Left ventricle myocardium inferior (tissue), 1 donor: ENCODE measurements at regions not wholly inside any gene's neighbourhood (a gene's known extent, or its start where the extent isn't known, plus 50 kb on each side); places are given as distances from the start of the nearest gene placed in this dataset.
A peak's percentile ranks its signal among the peaks of the same experiment; 100 is the strongest.

Experiments used
- DNase-seq: peaks from one replicate; pipeline ENCODE4 v3.0.0-alpha.2; 2020
- H3K27ac ChIP-seq: fragments of 200-600 bp; replicated peaks from 2 replicates; pipeline ENCODE4 v1.8.0; 2021
- H3K27me3 ChIP-seq: fragments of 200-600 bp; 2 replicates; pipeline ENCODE4 v1.8.0; 2021; ENCODE audit warnings: low read depth
- H3K36me3 ChIP-seq: fragments of 200-600 bp; 2 replicates; pipeline ENCODE4 v1.8.0; 2021
- H3K4me1 ChIP-seq: fragments of 200-600 bp; 2 replicates; pipeline ENCODE4 v1.8.0; 2021
- H3K4me3 ChIP-seq: fragments of 200-600 bp; 2 replicates; pipeline ENCODE4 v1.8.0; 2021; ENCODE audit warnings: mild to moderate bottlenecking, moderate library complexity
- H3K9me3 ChIP-seq: fragments of 200-600 bp; replicated peaks from 2 replicates; pipeline ENCODE4 v1.8.0; 2021
- CTCF ChIP-seq: fragments of 200-600 bp; IDR thresholded peaks from 2 replicates; pipeline ENCODE4 v1.8.0; 2021; ENCODE audit warnings: antibody characterized with exemption, mild to moderate bottlenecking, borderline replicate concordance
- intact Hi-C: fragments of 100-400 bp; cut with micrococcal nuclease; formaldehyde crosslinking; loops from one replicate; pipeline ENCODE4 v1.11.0; 2022
- donor health status: DM: no; HTN: yes; CAD: no; lungs with severe emphysema.

- Histone ChIP-seq H3K27ac (no peak overlapping the region), H3K36me3 (no peaks in the 10 kb centered on the region), H3K4me3 (no peak overlapping the region), H3K4me1 (no peaks in the 10 kb centered on the region), H3K9me3 (no peaks in the 10 kb centered on the region), H3K27me3 (peaks cover 59% of the 10 kb centered on the region)
- no peak for TF ChIP-seq CTCF
- no peak for DNase-seq
- intact Hi-C loops: no loop called here
These were observed 327.0 kb downstream of the BCL11B start for GRCh38 chr14:98944989-98945388.

GRCh38 chr14:98945611-98946570 is 326.1 kb downstream of the BCL11B start:
- intact Hi-C loops: no loop called here
- no peaks in the 10 kb centered on the region for H3K4me1 ChIP-seq
- peak overlapping the region; percentile 2 for H3K27ac ChIP-seq
- DNase-seq: no peak
- H3K9me3 ChIP-seq: no peaks in the 10 kb centered on the region
- H3K36me3 ChIP-seq: no peaks in the 10 kb centered on the region
- no peak overlapping the region for H3K4me3 ChIP-seq
- peaks cover 59% of the 10 kb centered on the region for H3K27me3 ChIP-seq
- no peak for TF ChIP-seq CTCF

- no peak overlapping the region for H3K4me3 ChIP-seq
- no peak for TF ChIP-seq CTCF
- DNase-seq: peak; percentile 24
- no peaks in the 10 kb centered on the region for H3K36me3 ChIP-seq
- H3K4me1 ChIP-seq: no peaks in the 10 kb centered on the region
- H3K27me3 ChIP-seq: peaks cover 69% of the 10 kb centered on the region
- no peak overlapping the region for H3K27ac ChIP-seq
- intact Hi-C loops: no loop called here
- no peaks in the 10 kb centered on the region for H3K9me3 ChIP-seq
These were observed 325.1 kb downstream of the BCL11B start for GRCh38 chr14:98946940-98947339.

- no peak for TF ChIP-seq CTCF
- no peaks in the 10 kb centered on the region for H3K4me1 ChIP-seq
- H3K27me3 ChIP-seq: peaks cover 70% of the 10 kb centered on the region
- DNase-seq: no peak
- no peak overlapping the region for H3K27ac ChIP-seq
- H3K9me3 ChIP-seq: no peaks in the 10 kb centered on the region
- intact Hi-C loops: no loop called here
- no peak overlapping the region for H3K4me3 ChIP-seq
- H3K36me3 ChIP-seq: no peaks in the 10 kb centered on the region
These were observed 323.9 kb downstream of the BCL11B start for GRCh38 chr14:98947911-98948595.

- H3K27me3 ChIP-seq: peaks cover 71% of the 10 kb centered on the region
- no peaks in the 10 kb centered on the region for H3K4me1 ChIP-seq
- intact Hi-C loops: no loop called here
- H3K4me3 ChIP-seq: no peak overlapping the region
- no peak for DNase-seq
- H3K27ac ChIP-seq: no peak overlapping the region
- no peaks in the 10 kb centered on the region for H3K9me3 ChIP-seq
- no peaks in the 10 kb centered on the region for H3K36me3 ChIP-seq
- no peak for TF ChIP-seq CTCF
These were observed 322.9 kb downstream of the BCL11B start for GRCh38 chr14:98949051-98949450.
